ENCODE measurements at regions not wholly inside any gene's neighbourhood (a gene's known extent, or its start where the extent isn't known, plus 50 kb on each side); places are given as distances from the start of the nearest gene placed in this dataset.
"Not testable (repeated sequence)": the region's sequence is repeated elsewhere in the genome, so short reads cannot be mapped to it uniquely, and the experiment has no call there.

DNA sequence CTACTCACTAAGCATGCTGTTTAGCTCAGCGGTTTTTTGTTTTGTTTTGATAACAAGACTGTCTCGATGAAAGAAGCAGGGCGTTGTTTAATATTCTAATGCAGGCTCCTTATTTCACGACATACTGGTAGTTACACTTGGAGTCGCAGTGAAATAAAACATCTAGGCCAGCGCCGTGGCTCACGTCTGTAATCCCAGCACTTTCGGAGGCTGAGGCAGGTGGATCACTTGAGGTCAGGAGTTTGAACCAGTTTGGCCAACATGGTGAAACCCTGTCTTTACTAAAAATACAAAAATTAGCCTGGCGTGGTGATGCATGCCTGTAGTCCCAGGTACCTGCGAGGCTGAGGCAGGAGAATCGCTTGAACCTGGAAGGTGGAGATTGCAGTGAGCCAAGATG, 145.8 kb downstream of the MYCN start:
- TF ChIP-seq, protein P1, sequence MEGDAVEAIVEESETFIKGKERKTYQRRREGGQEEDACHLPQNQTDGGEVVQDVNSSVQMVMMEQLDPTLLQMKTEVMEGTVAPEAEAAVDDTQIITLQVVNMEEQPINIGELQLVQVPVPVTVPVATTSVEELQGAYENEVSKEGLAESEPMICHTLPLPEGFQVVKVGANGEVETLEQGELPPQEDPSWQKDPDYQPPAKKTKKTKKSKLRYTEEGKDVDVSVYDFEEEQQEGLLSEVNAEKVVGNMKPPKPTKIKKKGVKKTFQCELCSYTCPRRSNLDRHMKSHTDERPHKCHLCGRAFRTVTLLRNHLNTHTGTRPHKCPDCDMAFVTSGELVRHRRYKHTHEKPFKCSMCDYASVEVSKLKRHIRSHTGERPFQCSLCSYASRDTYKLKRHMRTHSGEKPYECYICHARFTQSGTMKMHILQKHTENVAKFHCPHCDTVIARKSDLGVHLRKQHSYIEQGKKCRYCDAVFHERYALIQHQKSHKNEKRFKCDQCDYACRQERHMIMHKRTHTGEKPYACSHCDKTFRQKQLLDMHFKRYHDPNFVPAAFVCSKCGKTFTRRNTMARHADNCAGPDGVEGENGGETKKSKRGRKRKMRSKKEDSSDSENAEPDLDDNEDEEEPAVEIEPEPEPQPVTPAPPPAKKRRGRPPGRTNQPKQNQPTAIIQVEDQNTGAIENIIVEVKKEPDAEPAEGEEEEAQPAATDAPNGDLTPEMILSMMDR (IDR thresholded peaks at IDR 0.05), result not testable (repeated sequence)
- not testable (repeated sequence) for TF ChIP-seq POLR2A (IDR thresholded peaks at IDR 0.05)
